GM12891 (cell line): ENCODE measurements at regions not wholly inside any gene's neighbourhood (a gene's known extent, or its start where the extent isn't known, plus 50 kb on each side); places are given as distances from the start of the nearest gene placed in this dataset.
"Not testable (repeated sequence)": the region's sequence is repeated elsewhere in the genome, so short reads cannot be mapped to it uniquely, and the experiment has no call there.

ENCODE experiments used
- DNase-seq: peaks from one replicate; pipeline ENCODE4 v3.0.0; 2011; ENCODE audit warnings: low spot score; ENCODE audit not compliant: insufficient read length
- FAIRE-seq: peaks from 2 replicates; lab custom pipeline; 2011; peaks lifted over from hg19 to GRCh38; lab: Jason Lieb, UNC
- PAX5 ChIP-seq: IDR thresholded peaks from 2 replicates; pipeline ENCODE4 v1.6.1; 2011; ENCODE audit warnings: low read length, moderate library complexity, mild to moderate bottlenecking; ENCODE audit not compliant: insufficient read depth, severe bottlenecking
- POLR2A ChIP-seq: IDR thresholded peaks from 2 replicates; pipeline ENCODE4 v1.6.1; 2011; ENCODE audit warnings: low read depth, low read length, control low read depth
- POLR2AphosphoS5 ChIP-seq: IDR thresholded peaks from 2 replicates; pipeline ENCODE4 v1.6.1; 2011; ENCODE audit warnings: low read depth, low read length, control low read depth
- POU2F2 ChIP-seq: IDR thresholded peaks from 2 replicates; pipeline ENCODE4 v1.6.1; 2011; ENCODE audit warnings: low read depth, mild to moderate bottlenecking, control low read depth, low read length, moderate library complexity
- SPI1 ChIP-seq: IDR thresholded peaks from 2 replicates; pipeline ENCODE4 v1.6.1; 2011; ENCODE audit warnings: low read depth, low read length, control low read depth
- TAF1 ChIP-seq: IDR thresholded peaks from 2 replicates; pipeline ENCODE4 v1.6.1; 2011; ENCODE audit warnings: low read depth, low read length, control low read depth

- no peak for FAIRE-seq
- TF ChIP-seq POU2F2 (no peak), SPI1 (no peak), TAF1 (no peak), POLR2A (no peak), PAX5 (no peak), POLR2AphosphoS5 (no peak)
- DNase-seq: no peak
These were observed 229.6 kb downstream of the MMUT start for GRCh38 chr6:49233483-49233882.

GRCh38 chr6:49225471-49225870, 237.6 kb downstream of the MMUT start:
- FAIRE-seq: no peak
- TF ChIP-seq TAF1: no peak
- TF ChIP-seq SPI1: no peak

GRCh38 chr6:49220293-49220692, 242.8 kb downstream of the MMUT start:
- FAIRE-seq (no peak), DNase-seq (no peak)
- TF ChIP-seq POLR2A (no peak), PAX5 (no peak), POLR2AphosphoS5 (no peak), POU2F2 (no peak), TAF1 (no peak), SPI1 (no peak)

More at GRCh38 chr6:49225471-49225870, 237.6 kb downstream of the MMUT start:
- DNase-seq: no peak

GRCh38 chr6:49205526-49205925, 257.5 kb downstream of the MMUT start:
- FAIRE-seq (no peak), DNase-seq (no peak)
- TF ChIP-seq SPI1: no peak
- TF ChIP-seq POLR2A: no peak
- TF ChIP-seq PAX5: no peak
- no peak for TF ChIP-seq TAF1

- DNase-seq (no peak), FAIRE-seq (no peak)
- no peak for TF ChIP-seq PAX5
- no peak for TF ChIP-seq TAF1
- TF ChIP-seq POU2F2: no peak
- no peak for TF ChIP-seq POLR2AphosphoS5
- TF ChIP-seq SPI1: no peak
- no peak for TF ChIP-seq POLR2A
These were observed 260.0 kb downstream of the MMUT start for GRCh38 chr6:49202924-49203536.

GRCh38 chr6:49198015-49198414, 265.0 kb downstream of the MMUT start:
- no peak for FAIRE-seq
- DNase-seq: no peak
- TF ChIP-seq PAX5: no peak
- TF ChIP-seq POU2F2: no peak
- TF ChIP-seq POLR2A: no peak
- TF ChIP-seq POLR2AphosphoS5: no peak

- not testable (repeated sequence) for DNase-seq, FAIRE-seq
These were observed 300.7 kb downstream of the MMUT start for GRCh38 chr6:49162379-49162778.

GRCh38 chr6:49155316-49155715, 307.7 kb downstream of the MMUT start:
- no peak for TF ChIP-seq POLR2AphosphoS5
- no peak for TF ChIP-seq POLR2A
- TF ChIP-seq PAX5: no peak
- TF ChIP-seq TAF1: no peak
- TF ChIP-seq SPI1: no peak
- TF ChIP-seq POU2F2: no peak
- no peak for FAIRE-seq
- no peak for DNase-seq

- no peak for TF ChIP-seq TAF1
- TF ChIP-seq POU2F2: no peak
- TF ChIP-seq POLR2A: no peak
- TF ChIP-seq POLR2AphosphoS5: no peak
- no peak for TF ChIP-seq PAX5
- TF ChIP-seq SPI1: no peak
- no peak for DNase-seq
- FAIRE-seq: no peak
These were observed 311.1 kb downstream of the MMUT start for GRCh38 chr6:49151957-49152356.

GRCh38 chr6:49151461-49151860, 311.6 kb downstream of the MMUT start:
- no peak for DNase-seq
- FAIRE-seq: no peak
- TF ChIP-seq TAF1: no peak
- no peak for TF ChIP-seq POLR2AphosphoS5
- no peak for TF ChIP-seq SPI1
- TF ChIP-seq PAX5: no peak
- TF ChIP-seq POU2F2: no peak

GRCh38 chr6:49151033-49151432, 312.0 kb downstream of the MMUT start:
- no peak for FAIRE-seq
- TF ChIP-seq POLR2AphosphoS5 (no peak), TAF1 (no peak), POU2F2 (no peak), SPI1 (no peak), PAX5 (no peak), POLR2A (no peak)
- DNase-seq: no peak
